SKM-1 (cell line): ENCODE measurements at regions not wholly inside any gene's neighbourhood (a gene's known extent, or its start where the extent isn't known, plus 50 kb on each side); places are given as distances from the start of the nearest gene placed in this dataset.

Source experiments
- DNase-seq: peaks from one replicate; lab custom pipeline; 2025; ENCODE audit not compliant: unreplicated experiment; lab: John Stamatoyannopoulos, UW

DNA sequence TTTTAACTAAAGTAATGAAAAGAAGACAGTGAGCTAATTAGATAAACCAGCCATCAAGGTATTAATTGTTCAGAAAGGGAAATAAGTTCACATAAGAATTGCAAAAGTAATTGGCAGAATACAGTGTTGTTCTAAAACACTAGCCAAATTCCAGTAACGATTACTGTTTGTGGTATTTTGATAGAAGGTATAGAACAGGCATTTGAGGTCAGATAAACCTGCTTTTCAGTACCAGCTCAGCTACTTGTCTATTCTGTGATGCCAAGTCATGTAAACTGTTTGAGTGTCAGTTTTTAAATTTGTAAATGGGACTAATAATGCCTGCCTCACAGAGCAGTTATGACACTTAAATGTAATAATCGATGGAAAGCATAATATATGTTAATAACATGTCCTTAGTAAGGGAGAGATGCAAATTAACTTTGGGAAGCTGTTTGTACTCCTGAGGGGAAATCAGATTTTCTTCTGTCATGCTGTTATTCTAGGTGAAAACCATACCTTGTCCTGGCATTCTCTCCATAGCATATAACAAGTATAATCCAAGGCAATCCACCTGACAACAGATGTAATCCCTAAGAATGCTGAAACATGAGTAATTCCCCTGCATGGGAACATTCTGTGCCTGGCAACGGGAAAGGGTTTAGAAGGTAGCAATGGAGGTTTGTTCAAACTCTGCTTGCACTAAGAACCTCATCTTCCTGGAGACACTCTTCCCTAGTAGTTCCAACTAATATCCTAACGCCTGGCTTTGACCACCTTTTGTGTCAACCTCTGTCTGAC, 509.5 kb upstream of the PAPPA start:
- DNase-seq: no peak

DNA sequence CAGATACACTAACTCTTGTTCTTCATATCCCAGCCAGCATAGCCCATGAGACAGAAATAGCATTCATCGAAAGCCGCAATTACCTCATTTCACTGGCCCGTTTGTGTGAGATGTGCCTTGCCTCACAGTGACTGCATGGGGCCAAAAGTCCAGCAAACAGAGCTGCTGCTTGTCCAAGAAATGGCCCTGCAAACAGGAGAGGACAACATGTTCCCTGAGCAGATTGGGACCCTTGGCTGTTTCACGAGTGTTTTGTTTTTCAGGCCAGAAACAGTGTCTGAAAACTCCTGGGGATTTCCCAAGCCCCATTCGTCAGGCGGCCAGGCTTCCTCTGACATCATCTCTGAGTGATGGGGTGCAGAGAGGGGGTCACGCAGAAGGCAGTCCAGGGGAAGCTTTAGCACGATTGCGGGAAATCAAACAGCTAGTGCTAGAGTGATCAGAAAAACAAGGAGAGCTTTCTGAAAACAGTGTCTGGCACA, 503.6 kb upstream of the PAPPA start:
- no peak for DNase-seq

DNA sequence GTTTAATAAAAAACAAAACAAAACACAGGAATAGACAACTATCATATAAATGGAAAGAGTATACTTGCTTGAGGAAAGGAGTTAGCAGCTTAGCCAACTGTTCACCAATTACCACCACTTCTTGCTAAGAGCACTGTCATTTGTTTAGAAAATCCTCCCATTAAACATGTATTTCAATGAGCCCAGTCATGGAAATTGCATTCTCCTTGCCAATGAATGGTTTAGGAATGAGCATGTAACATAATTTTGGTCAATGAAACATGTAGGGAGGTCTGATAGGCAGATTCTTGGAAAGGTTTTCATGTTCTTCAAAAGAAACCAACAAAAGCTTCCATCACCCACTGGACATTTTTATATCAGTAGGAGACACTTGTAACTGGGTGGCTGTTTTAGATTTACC, 502.8 kb upstream of the PAPPA start:
- DNase-seq: no peak

DNA sequence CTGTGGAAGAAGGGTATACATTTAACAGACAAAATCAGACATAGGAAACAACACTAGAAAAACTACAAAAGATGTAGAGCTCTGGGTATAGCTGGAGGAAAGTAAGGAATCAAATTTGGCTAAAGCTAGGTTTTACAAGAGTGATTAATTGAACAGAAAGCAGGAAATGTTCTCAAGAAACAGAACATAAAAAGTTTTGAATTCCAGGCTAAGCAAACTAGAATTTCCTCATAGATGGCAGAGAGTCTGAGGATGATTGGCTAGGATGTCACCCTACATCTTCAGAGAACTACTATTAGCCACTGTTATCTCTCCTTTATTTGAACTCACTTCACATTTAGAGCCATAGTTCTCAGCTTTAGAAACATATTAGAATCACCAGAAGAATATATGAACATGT, 502.1 kb upstream of the PAPPA start:
- no peak for DNase-seq

DNA sequence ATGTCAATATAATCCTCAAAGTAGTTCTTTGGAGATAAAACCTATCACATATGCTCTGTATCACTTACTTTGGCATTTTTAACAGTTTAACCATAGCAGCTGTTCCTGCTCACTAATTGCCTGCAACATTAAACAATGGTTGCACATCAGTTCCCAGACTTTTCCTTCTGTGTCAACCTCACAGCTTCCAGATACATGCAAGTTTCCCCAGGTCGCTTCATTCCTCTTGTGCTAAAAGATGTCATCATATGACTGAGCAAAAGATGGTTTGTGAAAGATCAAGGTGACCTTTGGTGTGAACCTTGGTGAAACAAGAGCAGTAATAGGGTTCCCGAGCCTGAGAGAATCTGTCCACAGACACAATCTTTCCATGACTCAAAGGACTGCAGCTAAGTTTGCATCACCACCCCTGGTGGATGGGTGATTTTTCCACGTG, 500.4 kb upstream of the PAPPA start:
- no peak for DNase-seq

GRCh38 chr9:115657695-115658094, 495.9 kb upstream of the PAPPA start:
- no peak for DNase-seq

DNA sequence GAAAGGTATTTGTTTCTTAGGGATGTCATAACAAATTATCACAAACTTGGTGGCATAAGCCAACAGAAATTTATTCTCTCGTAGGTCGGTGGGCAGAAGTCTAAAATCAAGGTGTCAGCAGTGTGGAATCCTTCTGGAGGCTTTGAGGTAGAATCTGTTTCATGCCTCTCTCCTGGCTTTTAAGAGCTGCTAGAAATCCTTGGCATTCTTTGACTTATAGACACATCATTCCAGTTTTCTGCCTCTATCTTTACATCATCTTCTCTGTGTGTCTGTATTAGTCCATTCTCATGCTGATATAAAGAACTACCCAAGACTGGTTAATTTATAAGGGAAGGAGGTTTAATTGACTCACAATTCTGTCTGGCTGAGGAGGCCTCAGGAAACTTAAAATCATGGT, 488.1 kb upstream of the PAPPA start:
- no peak for DNase-seq

DNA sequence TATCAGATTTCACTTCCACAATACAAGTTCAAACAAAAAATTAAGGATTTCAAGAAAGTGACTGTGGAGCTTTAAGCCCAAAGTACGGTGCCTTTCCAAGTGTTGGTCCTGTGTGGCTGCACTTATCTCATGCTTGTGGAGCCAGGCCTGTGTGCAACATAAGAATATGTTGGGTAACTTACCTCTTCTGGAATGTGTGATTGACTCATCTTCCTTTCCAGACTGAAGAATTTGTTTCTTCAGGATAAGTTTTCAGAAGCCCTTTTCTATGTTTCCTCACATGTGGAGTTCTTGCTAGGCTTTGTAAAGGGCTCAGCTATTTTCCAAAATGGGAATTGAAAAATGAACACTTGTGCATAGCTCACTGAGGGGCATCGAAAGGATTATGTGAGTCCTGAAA, 485.1 kb upstream of the PAPPA start:
- DNase-seq: no peak

- DNase-seq: no peak
Observed at GRCh38 chr9:115671236-115671962, 482.2 kb upstream of the PAPPA start.

- DNase-seq: no peak
Observed at GRCh38 chr9:115671963-115672305, 481.7 kb upstream of the PAPPA start.

DNA sequence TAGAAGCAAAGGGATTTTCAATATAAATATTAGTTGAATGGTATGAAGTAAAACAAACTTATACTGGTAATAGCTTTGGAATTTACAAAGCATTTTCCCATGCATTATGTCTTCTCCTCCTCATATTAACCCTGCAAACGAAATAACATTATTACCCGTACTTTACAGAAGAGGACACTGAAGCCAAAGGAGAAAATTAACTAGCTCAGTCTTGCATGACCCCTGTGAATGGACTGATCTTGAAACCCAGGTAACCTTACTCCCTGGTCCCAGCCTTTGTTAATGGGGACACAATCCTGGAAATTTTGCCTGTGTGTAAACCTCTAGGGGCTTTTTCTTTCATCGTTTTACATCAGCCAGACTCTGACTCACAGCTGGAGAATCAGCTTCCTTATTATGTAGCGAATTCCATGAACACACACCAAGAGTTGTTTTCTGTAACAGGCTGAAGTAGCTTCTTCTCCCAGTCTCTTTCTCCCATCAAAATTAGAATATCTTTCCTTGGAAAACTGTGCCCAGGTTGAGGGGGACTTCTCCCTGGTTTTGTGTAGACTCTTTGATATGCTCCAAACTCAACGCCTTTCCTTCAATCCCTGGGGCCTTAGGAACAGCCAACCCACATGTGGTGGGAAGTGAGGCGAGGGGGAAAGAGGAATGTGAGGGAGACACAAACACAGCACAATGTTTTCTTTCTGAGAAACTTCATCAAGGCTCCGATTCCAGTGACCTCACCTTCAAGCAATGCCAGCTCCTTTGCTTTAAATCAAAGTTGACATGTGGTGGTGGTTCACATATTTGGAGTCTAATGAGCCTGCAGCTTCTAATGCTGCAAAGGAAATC, 480.9 kb upstream of the PAPPA start:
- DNase-seq: no peak

GRCh38 chr9:115673599-115673998, 480.0 kb upstream of the PAPPA start:
- no peak for DNase-seq

DNA sequence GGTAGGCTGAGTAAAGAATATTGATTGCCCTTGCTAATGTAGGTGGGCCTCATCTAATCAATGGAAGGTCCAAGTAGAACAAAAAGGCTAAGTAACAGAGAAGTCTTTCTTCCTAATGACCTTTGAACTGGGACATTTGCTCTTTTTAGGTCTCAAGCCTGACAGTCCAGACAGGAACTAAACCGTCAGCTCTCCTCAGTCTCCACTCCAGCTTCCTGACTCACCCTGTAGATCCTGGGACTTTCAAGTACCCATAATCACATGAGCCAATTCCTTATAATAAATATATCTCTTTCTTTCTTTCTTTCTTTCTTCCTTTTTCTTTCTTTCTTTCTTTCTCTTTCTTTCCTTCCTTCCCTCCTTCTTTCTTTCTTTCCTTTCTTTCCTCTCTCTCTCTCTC, 479.5 kb upstream of the PAPPA start:
- no peak for DNase-seq

DNA sequence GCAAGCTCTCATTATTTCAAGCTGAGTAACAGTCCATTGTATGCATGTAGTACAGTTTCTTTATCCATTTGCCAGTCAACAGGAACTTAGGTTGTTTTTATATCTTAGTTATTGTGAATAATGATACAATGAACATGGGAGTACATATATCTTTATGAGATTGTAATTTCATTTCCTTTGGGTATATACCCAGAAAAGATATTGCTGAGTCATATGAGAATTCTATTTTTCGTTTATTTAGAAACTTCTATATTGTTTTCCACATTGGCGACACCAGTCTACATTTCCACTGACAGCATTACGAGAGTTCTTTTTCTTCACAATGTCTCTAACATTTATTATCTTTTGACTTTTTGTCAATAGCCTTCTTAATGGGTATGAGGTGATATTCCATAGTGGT, 477.8 kb upstream of the PAPPA start:
- no peak for DNase-seq

- DNase-seq: no peak
Observed at GRCh38 chr9:115680231-115680630, 473.4 kb upstream of the PAPPA start.

DNA sequence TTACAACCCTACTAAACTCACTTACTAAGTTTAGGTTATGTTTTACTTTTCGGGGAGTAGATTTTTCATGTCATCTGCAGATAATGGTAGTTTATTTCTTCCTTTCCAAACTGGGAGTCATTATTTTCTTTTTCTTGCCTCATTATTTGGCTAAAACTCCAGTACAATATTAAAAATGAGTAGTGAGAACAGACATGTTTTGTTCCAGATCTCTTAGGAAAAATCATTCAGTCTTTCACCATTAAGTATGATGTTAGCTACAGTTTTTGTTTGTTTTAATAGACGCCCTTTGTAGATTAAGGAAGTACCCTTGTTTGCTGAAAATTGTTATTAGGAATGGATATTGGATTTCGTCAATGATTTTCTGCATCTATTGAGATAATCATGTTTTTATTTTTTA, 472.0 kb upstream of the PAPPA start:
- DNase-seq: no peak

DNA sequence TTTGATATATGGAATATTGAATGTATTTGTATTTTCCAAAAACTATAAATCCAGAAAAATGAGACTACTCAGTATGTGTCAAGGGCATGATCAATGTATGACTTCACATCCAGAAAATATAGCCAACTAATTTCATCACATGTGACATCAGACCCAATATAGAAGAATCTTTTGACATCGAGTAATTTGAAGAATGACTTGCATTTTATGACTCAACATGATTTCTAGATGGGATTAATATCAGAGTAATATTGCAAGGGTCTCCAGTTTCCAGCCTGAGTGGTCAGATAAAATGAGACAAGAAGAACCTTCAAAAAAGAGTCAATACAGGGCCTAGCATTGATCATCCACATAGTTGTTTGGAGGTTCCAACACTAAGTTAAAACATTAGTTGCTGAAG, 467.5 kb upstream of the PAPPA start:
- DNase-seq: no peak

DNA sequence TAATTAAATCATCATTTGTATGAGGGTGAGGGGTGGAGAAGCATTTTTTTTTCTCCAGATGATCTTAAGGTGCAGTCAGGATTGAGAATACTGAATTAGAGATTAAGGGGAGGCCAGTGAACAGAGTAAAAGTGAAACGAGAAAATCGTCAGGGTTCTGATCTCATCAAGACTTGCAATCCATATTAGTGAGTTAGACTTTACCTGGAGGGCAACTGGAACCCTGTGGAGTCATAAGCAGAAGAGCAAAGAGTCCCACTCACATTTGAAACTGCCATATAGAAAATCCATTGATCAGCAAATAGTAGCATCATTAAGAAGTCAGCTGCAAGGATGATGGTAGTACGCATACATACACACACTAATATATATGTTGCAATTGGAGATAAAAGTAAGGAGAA, 466.2 kb upstream of the PAPPA start:
- DNase-seq: no peak

DNA sequence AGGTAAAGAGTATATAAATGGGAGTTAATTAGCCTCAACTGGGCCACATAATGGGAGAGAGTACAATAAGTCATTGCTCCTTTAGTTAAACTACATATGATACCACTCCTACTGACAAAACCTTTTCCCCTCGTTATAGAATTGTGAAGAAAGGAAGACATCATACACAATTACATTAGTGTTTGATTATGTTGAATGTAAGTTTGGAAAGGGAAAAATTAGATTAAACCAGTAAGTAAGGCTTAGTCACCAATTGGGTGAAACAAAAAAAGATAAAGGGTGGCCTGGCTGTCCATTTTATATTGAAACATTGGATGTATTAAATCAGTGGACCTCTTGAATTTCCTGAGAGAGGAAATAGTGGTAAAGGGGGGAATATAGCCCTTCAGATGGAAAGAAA, 464.3 kb upstream of the PAPPA start:
- DNase-seq: no peak

DNA sequence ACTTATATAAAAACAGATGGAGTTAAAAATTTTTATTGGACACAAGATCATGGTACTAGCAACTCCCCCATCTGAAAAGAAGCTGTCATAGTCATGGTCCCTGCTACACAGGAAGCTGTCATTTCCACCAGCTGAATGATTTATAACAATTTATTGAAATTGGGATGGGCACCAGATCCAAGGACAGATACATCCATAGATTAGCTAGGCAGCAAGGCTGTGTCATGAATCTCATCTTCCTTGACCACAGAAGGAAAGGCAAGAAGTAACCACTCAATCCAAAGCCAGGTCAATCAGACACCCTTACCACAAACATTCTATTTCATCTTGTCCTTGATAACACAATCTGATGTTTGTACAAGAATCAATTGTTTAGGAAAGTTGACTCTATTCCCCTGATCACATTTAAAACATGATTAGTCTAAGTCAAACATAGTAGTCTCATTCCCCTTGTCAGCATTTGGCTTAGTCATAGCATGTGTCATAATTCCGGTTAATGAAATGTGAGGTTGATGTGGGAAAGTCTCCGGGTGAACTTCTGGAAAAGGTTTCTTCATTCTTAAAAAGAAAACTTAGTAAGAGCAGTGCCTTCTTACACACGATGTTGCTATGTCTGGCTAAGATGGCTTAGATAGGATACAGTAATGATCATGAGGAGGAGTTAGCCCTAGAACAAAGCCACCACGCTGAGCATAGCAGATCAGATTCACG, 462.6 kb upstream of the PAPPA start:
- DNase-seq: no peak

DNA sequence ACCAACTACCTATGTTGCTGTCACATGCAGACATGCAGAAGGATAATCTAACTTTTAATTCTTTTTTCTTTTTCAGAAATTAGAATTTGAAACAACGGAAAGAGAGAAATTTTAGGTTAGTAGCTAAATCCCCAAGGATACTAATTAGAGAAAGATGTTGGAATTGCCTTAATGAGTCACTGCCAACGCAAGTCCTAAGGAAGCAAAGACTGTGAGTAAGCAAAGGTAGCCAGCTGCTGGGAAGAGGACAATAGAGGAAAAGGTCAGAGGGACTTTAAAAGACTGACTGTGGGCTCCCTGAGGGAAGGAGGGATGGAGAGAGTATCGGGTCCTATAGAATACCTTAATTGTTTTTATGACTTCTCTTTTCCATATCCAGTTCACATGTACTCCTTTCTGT, 461.9 kb upstream of the PAPPA start:
- DNase-seq: no peak
